ENCODE measurements at regions not wholly inside any gene's neighbourhood (a gene's known extent, or its start where the extent isn't known, plus 50 kb on each side); places are given as distances from the start of the nearest gene placed in this dataset.

GRCh38 chr21:24175106-24175505 is 1432.2 kb downstream of the MRPL39 start:
- no peak overlapping the region for H3K27ac ChIP-seq
- no peak for TF ChIP-seq CTCF (conservative IDR thresholded peaks at IDR 0.05)

- H3K27ac ChIP-seq = no peak overlapping the region
- no peak for TF ChIP-seq CTCF (conservative IDR thresholded peaks at IDR 0.05)
Measured at GRCh38 chr21:24171736-24172135, 1435.5 kb downstream of the MRPL39 start.

- no peak for TF ChIP-seq CTCF (conservative IDR thresholded peaks at IDR 0.05)
- H3K27ac ChIP-seq = no peak overlapping the region
Measured at GRCh38 chr21:24163539-24163938, 1443.7 kb downstream of the MRPL39 start.

GRCh38 chr21:24160528-24160927 is 1446.8 kb downstream of the MRPL39 start:
- H3K27ac ChIP-seq = no peak overlapping the region
- TF ChIP-seq CTCF (conservative IDR thresholded peaks at IDR 0.05) = no peak

GRCh38 chr21:24153137-24153536 is 1454.1 kb downstream of the MRPL39 start:
- H3K27ac ChIP-seq = no peak overlapping the region
- no peak for TF ChIP-seq CTCF (conservative IDR thresholded peaks at IDR 0.05)

- no peak overlapping the region for H3K27ac ChIP-seq
- no peak for TF ChIP-seq CTCF (conservative IDR thresholded peaks at IDR 0.05)
Measured at GRCh38 chr21:24150753-24151152, 1456.5 kb downstream of the MRPL39 start.

- no peak for TF ChIP-seq CTCF (conservative IDR thresholded peaks at IDR 0.05)
- no peak overlapping the region for H3K27ac ChIP-seq
Measured at GRCh38 chr21:24148461-24148860, 1458.8 kb downstream of the MRPL39 start.

GRCh38 chr21:24147674-24148073 is 1459.6 kb downstream of the MRPL39 start:
- TF ChIP-seq CTCF (conservative IDR thresholded peaks at IDR 0.05) = no peak
- H3K27ac ChIP-seq = no peak overlapping the region

Data from VCaP (cell line).